RWPE2 (cell line): ENCODE measurements at regions not wholly inside any gene's neighbourhood (a gene's known extent, or its start where the extent isn't known, plus 50 kb on each side); places are given as distances from the start of the nearest gene placed in this dataset.

Experiments used
- ATAC-seq: fragments of 200-7000 bp; cut with Tn5 transposase; 3 replicates; pipeline ENCODE4 v1.9.1; 2021; ENCODE audit warnings: low read depth
- DNase-seq: peaks from one replicate; pipeline ENCODE4 v3.0.0-alpha.2; 2020; ENCODE audit warnings: low spot score
- H3K27ac ChIP-seq: fragments of 450-650 bp; 2 replicates; pipeline ENCODE4 v1.5.1; 2017; ENCODE audit warnings: mild to moderate bottlenecking; ENCODE audit not compliant: poor library complexity, severe bottlenecking
- H3K27me3 ChIP-seq: fragments of 250-450 bp; sonication (Bioruptor Pico); 2 replicates; pipeline ENCODE4 v1.5.1; 2021; ENCODE audit warnings: mild to moderate bottlenecking, moderate library complexity; ENCODE audit not compliant: insufficient read depth, poor library complexity, severe bottlenecking
- H3K36me3 ChIP-seq: fragments of 250-450 bp; sonication (Bioruptor Pico); 2 replicates; pipeline ENCODE4 v1.5.1; 2020; ENCODE audit warnings: low read depth, mild to moderate bottlenecking, moderate library complexity
- H3K4me1 ChIP-seq: fragments of 250-450 bp; sonication (Bioruptor Pico); 2 replicates; pipeline ENCODE4 v1.5.1; 2021; ENCODE audit warnings: mild to moderate bottlenecking, moderate library complexity; ENCODE audit not compliant: insufficient read depth, poor library complexity, severe bottlenecking
- H3K4me3 ChIP-seq: fragments of 250-450 bp; sonication (Bioruptor Pico); 2 replicates; pipeline ENCODE4 v1.5.1; 2021; ENCODE audit warnings: mild to moderate bottlenecking, moderate library complexity; ENCODE audit not compliant: severe bottlenecking
- H3K9me3 ChIP-seq: fragments of 250-450 bp; sonication (Bioruptor Pico); 2 replicates; pipeline ENCODE4 v1.5.1; 2021; ENCODE audit warnings: mild to moderate bottlenecking, moderate library complexity; ENCODE audit not compliant: severe bottlenecking
- CTCF ChIP-seq: fragments of 450-650 bp; IDR thresholded peaks from one replicate; pipeline ENCODE4 v1.5.1; 2017; ENCODE audit warnings: mild to moderate bottlenecking, moderate library complexity; ENCODE audit not compliant: poor library complexity, severe bottlenecking

GRCh38 chr7:57245206-57245605, 113.0 kb upstream of the ZNF479 start:
- H3K9me3 ChIP-seq: peaks cover 2% of the 10 kb centered on the region
- ATAC-seq: no peak
- H3K27ac ChIP-seq: no peak overlapping the region
- no peaks in the 10 kb centered on the region for H3K27me3 ChIP-seq
- no peaks in the 10 kb centered on the region for H3K36me3 ChIP-seq
- no peak for TF ChIP-seq CTCF
- H3K4me1 ChIP-seq: no peaks in the 10 kb centered on the region
- DNase-seq: no peak
- no peak overlapping the region for H3K4me3 ChIP-seq

- Histone ChIP-seq H3K27me3 (no peaks in the 10 kb centered on the region), H3K4me1 (no peaks in the 10 kb centered on the region), H3K36me3 (no peaks in the 10 kb centered on the region), H3K27ac (no peak overlapping the region), H3K9me3 (peaks cover 2% of the 10 kb centered on the region), H3K4me3 (no peak overlapping the region)
- no peak for DNase-seq
- no peak for TF ChIP-seq CTCF
- no peak for ATAC-seq
Measured at GRCh38 chr7:57250801-57251200, 118.6 kb upstream of the ZNF479 start.

GRCh38 chr7:57256637-57257375, 124.6 kb upstream of the ZNF479 start:
- TF ChIP-seq CTCF: no peak
- no peak for ATAC-seq
- Histone ChIP-seq H3K27ac (no peak overlapping the region), H3K27me3 (no peaks in the 10 kb centered on the region), H3K4me1 (no peaks in the 10 kb centered on the region), H3K9me3 (no peaks in the 10 kb centered on the region), H3K4me3 (no peak overlapping the region), H3K36me3 (no peaks in the 10 kb centered on the region)
- no peak for DNase-seq

- no peak for TF ChIP-seq CTCF
- ATAC-seq: no peak
- DNase-seq: no peak
Measured at GRCh38 chr7:57274535-57275283, 142.5 kb upstream of the ZNF479 start.

GRCh38 chr7:57300747-57301146, 149.2 kb upstream of the ZNF716 start:
- no peak for TF ChIP-seq CTCF

More at GRCh38 chr7:57274535-57275283, 142.5 kb upstream of the ZNF479 start:
- Histone ChIP-seq H3K36me3 (no peaks in the 10 kb centered on the region), H3K27me3 (no peaks in the 10 kb centered on the region), H3K9me3 (peaks cover 7% of the 10 kb centered on the region), H3K4me1 (no peaks in the 10 kb centered on the region), H3K4me3 (no peak overlapping the region), H3K27ac (no peak overlapping the region)

More at GRCh38 chr7:57300747-57301146, 149.2 kb upstream of the ZNF716 start:
- ATAC-seq (no peak), DNase-seq (no peak)
- no peaks in the 10 kb centered on the region for H3K4me1 ChIP-seq
- no peaks in the 10 kb centered on the region for H3K36me3 ChIP-seq
- no peaks in the 10 kb centered on the region for H3K27me3 ChIP-seq
- H3K27ac ChIP-seq: no peak overlapping the region
- no peaks in the 10 kb centered on the region for H3K9me3 ChIP-seq
- no peak overlapping the region for H3K4me3 ChIP-seq
